T-helper 2 cell (primary cell): ENCODE measurements at regions not wholly inside any gene's neighbourhood (a gene's known extent, or its start where the extent isn't known, plus 50 kb on each side); places are given as distances from the start of the nearest gene placed in this dataset.
"Not testable (repeated sequence)": the region's sequence is repeated elsewhere in the genome, so short reads cannot be mapped to it uniquely, and the experiment has no call there.

Source experiments
- DNase-seq, 5 experiments: peaks; one replicate each; pipeline versions ENCODE4 v3.0.0 to v3.0.0-alpha.2; 2012 to 2022

GRCh38 chr11:39674024-39674423 is 1785.4 kb downstream of the LRRC4C start:
- no peak for DNase-seq

GRCh38 chr11:39668640-39669039 is 1790.8 kb downstream of the LRRC4C start:
- peak in 1 of 5 experiments; percentile 62 for DNase-seq

DNA sequence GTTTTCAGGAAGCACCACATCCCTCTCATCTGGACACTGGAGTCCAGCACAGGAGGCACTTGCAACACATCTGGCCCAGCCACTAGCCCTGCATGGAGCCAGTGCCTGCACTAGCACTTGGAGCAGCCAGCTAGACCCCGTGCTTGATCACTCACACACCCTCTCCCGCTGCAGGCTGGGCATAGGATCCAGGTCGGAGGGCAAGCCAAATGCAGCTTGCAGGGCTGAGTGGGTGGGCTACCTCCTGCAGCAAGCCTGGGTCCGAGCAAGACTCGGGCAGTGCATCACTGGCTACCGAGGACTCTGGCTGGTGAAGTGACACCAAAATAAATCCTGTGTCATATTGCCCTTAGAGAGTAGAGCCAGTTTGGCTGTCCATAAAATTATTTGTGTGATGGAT is 1795.4 kb downstream of the LRRC4C start:
- no peak for DNase-seq

GRCh38 chr11:39661890-39662289 is 1797.6 kb downstream of the LRRC4C start:
- DNase-seq: no peak

- DNase-seq: no peak
Measured at GRCh38 chr11:39651857-39652461, 1807.5 kb downstream of the LRRC4C start.

GRCh38 chr11:39641751-39642150 is 1817.7 kb downstream of the LRRC4C start:
- DNase-seq: no peak

DNA sequence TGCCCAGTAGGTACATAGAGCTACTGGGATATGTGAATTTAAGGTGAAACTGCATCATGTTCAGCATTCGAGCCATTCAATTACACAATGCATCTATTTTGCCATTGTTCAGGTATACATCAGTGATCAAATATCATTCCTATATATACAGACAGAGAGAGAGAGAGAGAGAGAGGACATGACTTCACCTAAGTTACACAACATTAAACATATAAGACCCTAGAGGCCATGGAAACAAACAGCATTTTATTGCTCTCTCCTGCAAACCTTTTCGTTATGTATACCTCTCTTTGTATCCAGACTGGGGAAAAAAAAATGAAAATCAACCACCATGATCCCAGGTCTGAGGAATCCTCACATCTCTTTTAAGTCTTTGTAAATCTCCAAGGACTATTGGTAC is 1829.1 kb downstream of the LRRC4C start:
- no peak for DNase-seq

DNA sequence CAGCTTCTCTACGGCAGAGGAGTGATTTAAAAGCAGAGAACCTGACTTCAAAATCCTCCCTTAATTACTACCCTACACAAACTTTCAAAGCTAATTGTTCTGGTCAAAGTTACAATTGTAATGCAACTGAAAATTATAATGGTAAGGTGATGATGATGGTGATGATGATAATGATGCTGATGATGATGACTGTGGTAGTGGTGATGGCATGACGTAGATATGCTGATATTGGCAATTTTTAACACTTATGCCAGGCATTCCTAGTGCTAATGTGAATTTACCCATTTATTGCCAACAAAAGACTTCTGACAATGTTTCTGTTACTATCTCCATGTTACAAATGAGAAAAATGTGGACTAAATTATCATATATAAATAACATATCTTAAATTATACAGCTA is 1831.1 kb downstream of the LRRC4C start:
- DNase-seq: no peak

- DNase-seq: not testable (repeated sequence)
Measured at GRCh38 chr11:39620309-39620708, 1839.1 kb downstream of the LRRC4C start.

DNA sequence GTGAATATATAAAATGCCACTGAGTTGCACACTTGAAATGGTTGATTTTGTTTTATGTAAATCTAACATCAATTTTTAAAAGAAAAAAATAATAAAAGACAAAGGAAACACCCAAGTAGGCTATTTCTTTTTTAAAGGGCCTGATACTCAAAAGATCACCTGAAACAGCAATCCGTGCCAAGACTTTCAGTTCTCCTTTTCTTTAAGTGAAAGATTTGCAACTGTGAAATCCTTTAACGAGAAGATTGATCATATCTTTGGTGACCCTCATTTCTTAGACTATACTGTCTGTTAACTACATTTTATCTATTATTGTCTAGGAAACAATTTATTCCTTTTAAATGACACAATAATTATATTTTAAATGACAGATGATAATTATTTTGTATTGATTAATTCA is 1841.5 kb downstream of the LRRC4C start:
- DNase-seq: no peak

GRCh38 chr11:39589391-39589790 is 1870.1 kb downstream of the LRRC4C start:
- DNase-seq: no peak

GRCh38 chr11:39586036-39586435 is 1873.4 kb downstream of the LRRC4C start:
- no peak for DNase-seq

DNA sequence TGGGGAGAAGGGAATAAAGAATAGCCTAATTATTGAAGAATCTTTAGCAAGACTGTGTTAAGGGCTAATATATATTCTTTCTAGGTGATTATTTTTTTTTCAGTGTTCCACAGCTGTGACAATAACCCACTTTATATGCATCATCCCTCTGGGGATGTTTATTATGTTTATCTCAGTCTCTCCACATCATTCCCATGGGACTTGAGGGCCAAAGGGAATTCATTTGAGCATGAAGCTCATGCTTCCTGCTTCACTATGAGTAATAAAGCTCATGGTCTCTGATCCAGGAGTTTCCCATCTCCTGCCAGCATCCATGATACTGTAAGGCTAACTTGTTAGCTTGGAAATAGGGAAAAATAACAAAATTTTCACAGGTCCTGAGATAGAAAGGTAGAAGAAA is 1888.4 kb downstream of the LRRC4C start:
- no peak for DNase-seq

- DNase-seq: no peak
Measured at GRCh38 chr11:39570526-39570925, 1888.9 kb downstream of the LRRC4C start.

- DNase-seq: no peak
Measured at GRCh38 chr11:39569789-39570188, 1889.7 kb downstream of the LRRC4C start.

DNA sequence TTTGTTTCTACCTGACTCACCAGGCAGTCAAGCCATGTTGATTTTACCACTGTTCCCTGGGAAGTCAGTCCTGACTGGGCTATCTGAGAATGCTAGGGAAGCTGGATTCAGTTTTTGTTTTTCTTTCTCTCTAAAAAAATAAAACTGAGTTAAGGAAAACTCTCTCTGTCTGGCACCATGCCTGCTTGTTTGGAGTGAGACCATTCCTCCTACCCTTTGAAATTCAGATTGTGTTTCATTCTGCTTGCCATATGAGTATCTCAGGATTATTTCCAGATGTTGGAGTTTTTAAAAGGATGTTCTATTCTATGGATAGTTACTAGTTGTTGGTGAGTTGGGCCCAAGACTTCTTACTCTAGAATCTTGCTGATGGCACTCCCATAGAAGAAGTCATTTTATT is 1917.0 kb downstream of the LRRC4C start:
- no peak for DNase-seq

- no peak for DNase-seq
Measured at GRCh38 chr11:39541945-39542351, 1917.5 kb downstream of the LRRC4C start.

GRCh38 chr11:39536323-39536722 is 1923.1 kb downstream of the LRRC4C start:
- not testable (repeated sequence) for DNase-seq
